Calu3 (cell line): ENCODE measurements at regions not wholly inside any gene's neighbourhood (a gene's known extent, or its start where the extent isn't known, plus 50 kb on each side); places are given as distances from the start of the nearest gene placed in this dataset.

ENCODE experiments used
- BruUV-seq: library from RNA; stranded (reverse); fragments of 400-500 nt; replicated peaks from 2 replicates; lab custom pipeline; 2021; lab: Mats Ljungman, UMichigan
- CTCF ChIA-PET: fragments of 300-600 bp; sonication (Branson Sonifier 250); formaldehyde crosslinking; loops from one replicate; lab custom pipeline; 2022; ENCODE audit warnings: antibody characterized with exemption; lab: Charles Lee
- DNase-seq: peaks from one replicate; pipeline ENCODE4 v3.0.0; 2022
- H3K27ac Mint-ChIP-seq: one replicate; pipeline ENCODE4 v1.8.0; 2022; ENCODE audit warnings: mixed read lengths; ENCODE audit not compliant: unreplicated experiment
- H3K27me3 Mint-ChIP-seq: one replicate; pipeline ENCODE4 v1.8.0; 2022; ENCODE audit warnings: mixed read lengths; ENCODE audit not compliant: unreplicated experiment
- H3K36me3 Mint-ChIP-seq: one replicate; pipeline ENCODE4 v1.8.0; 2022; ENCODE audit warnings: mild to moderate bottlenecking, moderate library complexity, mixed read lengths; ENCODE audit not compliant: insufficient read depth, unreplicated experiment
- H3K4me1 Mint-ChIP-seq: one replicate; pipeline ENCODE4 v1.8.0; 2022; ENCODE audit warnings: mild to moderate bottlenecking, low read depth, mixed read lengths; ENCODE audit not compliant: unreplicated experiment
- H3K4me3 Mint-ChIP-seq: one replicate; pipeline ENCODE4 v1.8.0; 2022; ENCODE audit warnings: mild to moderate bottlenecking, low read depth, moderate library complexity, mixed read lengths; ENCODE audit not compliant: unreplicated experiment
- H3K9me3 Mint-ChIP-seq: one replicate; pipeline ENCODE4 v1.8.0; 2022; ENCODE audit warnings: low read depth, mixed read lengths; ENCODE audit not compliant: unreplicated experiment
- CTCF ChIP-seq: fragments of 200-600 bp; IDR thresholded peaks from one replicate; pipeline ENCODE4 v1.8.0; 2022; ENCODE audit warnings: antibody characterized with exemption; ENCODE audit not compliant: unreplicated experiment
- intact Hi-C: fragments of 100-400 bp; cut with micrococcal nuclease; formaldehyde crosslinking; loops from one replicate; pipeline ENCODE4 v1.10.0; 2022; ENCODE audit not compliant: unreplicated experiment

GRCh38 chr5:115064380-115064779 lies 105.3 kb downstream of the TRIM36 start:
- CTCF ChIA-PET: no interaction called here

DNA sequence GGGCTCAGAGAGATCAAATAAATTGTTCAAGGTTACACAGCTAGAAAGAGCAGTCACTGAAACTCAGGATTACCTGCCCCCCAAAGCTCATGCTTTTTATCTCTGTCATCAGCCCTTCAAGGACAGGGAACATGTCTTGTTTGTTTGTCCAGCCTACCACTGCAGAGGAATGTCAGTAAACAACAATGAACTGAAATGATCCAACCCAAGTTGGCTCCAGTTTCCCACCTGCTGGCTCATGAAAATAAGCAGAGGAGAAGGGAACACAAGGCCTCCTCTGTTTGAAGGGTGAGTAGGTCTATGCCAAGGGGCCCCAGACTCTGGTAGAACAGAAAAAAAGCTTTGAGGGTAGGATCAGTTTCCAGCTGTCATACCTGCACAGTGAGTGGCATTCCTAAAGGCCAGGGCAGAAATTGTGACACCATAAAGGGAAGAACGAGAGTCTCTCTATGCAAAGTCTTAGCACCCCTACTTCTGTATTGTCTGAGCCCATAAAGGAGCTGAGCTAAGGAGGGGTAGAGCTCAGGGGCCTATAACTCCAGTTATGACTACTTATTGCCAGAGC lies 115.2 kb downstream of the TRIM36 start:
- intact Hi-C loops: no loop called here
- Mint-ChIP-seq H3K9me3 (no peaks in the 10 kb centered on the region), H3K36me3 (no peaks in the 10 kb centered on the region), H3K27ac (no peak overlapping the region), H3K4me3 (no peak overlapping the region), H3K4me1 (no peaks in the 10 kb centered on the region), H3K27me3 (peaks cover 5% of the 10 kb centered on the region)
- no peak for TF ChIP-seq CTCF
- DNase-seq: no peak
- no TSS peak for BruUV-seq
- CTCF ChIA-PET: no interaction called here

More at GRCh38 chr5:115064380-115064779, 105.3 kb downstream of the TRIM36 start:
- BruUV-seq: no TSS peak
- Mint-ChIP-seq H3K4me1 (no peaks in the 10 kb centered on the region), H3K27me3 (no peaks in the 10 kb centered on the region), H3K9me3 (no peaks in the 10 kb centered on the region), H3K36me3 (no peaks in the 10 kb centered on the region), H3K27ac (no peak overlapping the region), H3K4me3 (no peak overlapping the region)
- TF ChIP-seq CTCF: no peak
- intact Hi-C loops: no loop called here
- no peak for DNase-seq

DNA sequence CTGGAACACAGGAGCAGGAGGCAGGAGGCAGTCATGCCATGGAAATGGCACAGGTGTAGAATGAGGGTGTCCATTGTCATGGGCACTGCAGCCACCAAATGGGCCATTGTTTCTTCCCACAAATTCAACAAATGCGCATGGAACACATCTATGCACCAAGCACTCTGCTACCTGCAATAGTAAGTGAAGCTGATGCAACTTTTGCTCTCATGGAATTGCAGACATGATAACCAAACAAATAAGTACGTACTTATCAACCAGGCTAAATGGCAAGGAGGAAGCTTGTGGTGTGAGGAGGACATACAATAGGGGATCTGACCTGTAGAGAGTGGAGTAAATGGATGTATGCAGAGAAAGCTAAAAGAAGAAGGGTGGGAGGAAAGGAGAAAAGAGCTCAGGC lies 116.8 kb downstream of the TRIM36 start:
- DNase-seq: no peak
- Mint-ChIP-seq H3K4me3 (no peak overlapping the region), H3K36me3 (no peaks in the 10 kb centered on the region), H3K9me3 (no peaks in the 10 kb centered on the region), H3K27me3 (peaks cover 18% of the 10 kb centered on the region), H3K4me1 (no peaks in the 10 kb centered on the region), H3K27ac (no peak overlapping the region)
- intact Hi-C loops: no loop called here
- BruUV-seq: no TSS peak
- TF ChIP-seq CTCF: no peak
- CTCF ChIA-PET: no interaction called here

- no peak for TF ChIP-seq CTCF
- H3K27ac Mint-ChIP-seq: no peak overlapping the region
- no peaks in the 10 kb centered on the region for H3K9me3 Mint-ChIP-seq
- no peak for DNase-seq
- peaks cover 18% of the 10 kb centered on the region for H3K27me3 Mint-ChIP-seq
- CTCF ChIA-PET: interaction anchor here (0.5 kb wide), 1 partner anchor 1717 kb away, joined by 3 read pairs; no protein-coding TSS in a partner anchor
- H3K36me3 Mint-ChIP-seq: no peaks in the 10 kb centered on the region
- intact Hi-C loops: no loop called here
- no peak overlapping the region for H3K4me3 Mint-ChIP-seq
- BruUV-seq: no TSS peak
- no peaks in the 10 kb centered on the region for H3K4me1 Mint-ChIP-seq
These were observed 118.8 kb downstream of the TRIM36 start for GRCh38 chr5:115050866-115051265.
